ENCODE measurements at regions not wholly inside any gene's neighbourhood (a gene's known extent, or its start where the extent isn't known, plus 50 kb on each side); places are given as distances from the start of the nearest gene placed in this dataset.
A peak's percentile ranks its signal among the peaks of the same experiment; 100 is the strongest.

GRCh38 chr7:115635376-115635775 lies 395.2 kb downstream of the TFEC start:
- Histone ChIP-seq H3K9me3 (ENCODE audit: low read depth) (no peaks in the 10 kb centered on the region), H3K4me3 (no peak overlapping the region), H3K4me2 (ENCODE audit: unreplicated experiment) (peak overlapping the region; percentile 22), H3K9me2 (ENCODE audit: insufficient read depth) (no peaks in the 10 kb centered on the region), H3K79me2 (ENCODE audit: insufficient read depth) (no peaks in the 10 kb centered on the region), H3F3A (ENCODE audit: insufficient read depth) (peaks cover 11% of the 10 kb centered on the region; the same call in 1 of the 2 replicates), H3K36me3 (ENCODE audit: low read depth) (no peaks in the 10 kb centered on the region), H3K4me1 (ENCODE audit: insufficient read depth) (peaks cover 18% of the 10 kb centered on the region), H3K27ac (no peak overlapping the region), H2AFZ (peak overlapping the region; percentile 26), H3K27me3 (replicated peaks; ENCODE audit: insufficient read depth) (no peaks in the 10 kb centered on the region), H4K20me1 (ENCODE audit: insufficient read depth) (no peaks in the 10 kb centered on the region), H3K9ac (no peak overlapping the region)
- in situ Hi-C loops (cut with MboI) = no loop called here
- WGBS, 2 experiments (ENCODE audit: low coverage in 1 of 2, low lambda C conversion rate in 2 of 2, missing lambda C conversion rate in 2 of 2) = 20 to 28% methylated on average over 1 of the region's 1 CpG
- TF ChIP-seq EZH2phosphoT487 (IDR thresholded peaks at IDR 0.05; ENCODE audit: insufficient read depth, low read depth) (no peak), EZH2 (IDR thresholded peaks at IDR 0.05; ENCODE audit: insufficient read depth, poor library complexity, severe bottlenecking) (no peak)
- peak; percentile 33 for DNase-seq

GRCh38 chr7:115634633-115635032 lies 395.9 kb downstream of the TFEC start:
- Histone ChIP-seq H3K4me2 (ENCODE audit: unreplicated experiment) (peak overlapping the region; percentile 22), H3K4me3 (no peak overlapping the region), H3K79me2 (ENCODE audit: insufficient read depth) (no peaks in the 10 kb centered on the region), H3K27ac (no peak overlapping the region), H3K9me2 (ENCODE audit: insufficient read depth) (no peaks in the 10 kb centered on the region), H3K4me1 (ENCODE audit: insufficient read depth) (peaks cover 18% of the 10 kb centered on the region), H3K9ac (no peak overlapping the region), H3K9me3 (ENCODE audit: low read depth) (no peaks in the 10 kb centered on the region), H3F3A (ENCODE audit: insufficient read depth) (peaks cover 11% of the 10 kb centered on the region; the same call in 1 of the 2 replicates), H3K27me3 (replicated peaks; ENCODE audit: insufficient read depth) (no peaks in the 10 kb centered on the region), H3K36me3 (ENCODE audit: low read depth) (no peaks in the 10 kb centered on the region), H4K20me1 (ENCODE audit: insufficient read depth) (no peaks in the 10 kb centered on the region), H2AFZ (peak overlapping the region; percentile 56)
- WGBS, 2 experiments (ENCODE audit: low coverage in 1 of 2, low lambda C conversion rate in 2 of 2, missing lambda C conversion rate in 2 of 2) = 23 to 31% methylated on average over 4 of the region's 4 CpGs
- peak; percentile 13 for DNase-seq
- in situ Hi-C loops (cut with MboI) = no loop called here
- TF ChIP-seq EZH2 (IDR thresholded peaks at IDR 0.05; ENCODE audit: insufficient read depth, poor library complexity, severe bottlenecking) = no peak
- no peak for TF ChIP-seq EZH2phosphoT487 (IDR thresholded peaks at IDR 0.05; ENCODE audit: insufficient read depth, low read depth)

- Histone ChIP-seq H3K36me3 (ENCODE audit: low read depth) (no peaks in the 10 kb centered on the region), H3K9me2 (ENCODE audit: insufficient read depth) (no peaks in the 10 kb centered on the region), H3F3A (ENCODE audit: insufficient read depth) (peaks cover 11% of the 10 kb centered on the region; the same call in 1 of the 2 replicates), H3K4me2 (ENCODE audit: unreplicated experiment) (no peak overlapping the region), H3K9ac (no peak overlapping the region), H3K4me1 (ENCODE audit: insufficient read depth) (peaks cover 18% of the 10 kb centered on the region), H4K20me1 (ENCODE audit: insufficient read depth) (no peaks in the 10 kb centered on the region), H3K9me3 (ENCODE audit: low read depth) (no peaks in the 10 kb centered on the region), H3K27ac (no peak overlapping the region), H3K79me2 (ENCODE audit: insufficient read depth) (no peaks in the 10 kb centered on the region), H3K27me3 (replicated peaks; ENCODE audit: insufficient read depth) (no peaks in the 10 kb centered on the region), H2AFZ (no peak overlapping the region), H3K4me3 (no peak overlapping the region)
- in situ Hi-C loops (cut with MboI) = no loop called here
- no peak for DNase-seq
- 75 to 83% methylated on average over 5 of the region's 5 CpGs for WGBS, 2 experiments (ENCODE audit: low coverage in 1 of 2, low lambda C conversion rate in 2 of 2, missing lambda C conversion rate in 2 of 2)
- TF ChIP-seq EZH2 (IDR thresholded peaks at IDR 0.05; ENCODE audit: insufficient read depth, poor library complexity, severe bottlenecking) (no peak), EZH2phosphoT487 (IDR thresholded peaks at IDR 0.05; ENCODE audit: insufficient read depth, low read depth) (no peak)
Measured at GRCh38 chr7:115632636-115633035, 397.9 kb downstream of the TFEC start.

GRCh38 chr7:115631782-115632181 lies 398.8 kb downstream of the TFEC start:
- no peak overlapping the region for H2AFZ ChIP-seq
- no peaks in the 10 kb centered on the region for H4K20me1 ChIP-seq (ENCODE audit: insufficient read depth)
- TF ChIP-seq EZH2 (IDR thresholded peaks at IDR 0.05; ENCODE audit: insufficient read depth, poor library complexity, severe bottlenecking) (no peak), EZH2phosphoT487 (IDR thresholded peaks at IDR 0.05; ENCODE audit: insufficient read depth, low read depth) (no peak)
- H3K27me3 ChIP-seq (replicated peaks; ENCODE audit: insufficient read depth) = no peaks in the 10 kb centered on the region
- H3K9me2 ChIP-seq (ENCODE audit: insufficient read depth) = no peaks in the 10 kb centered on the region
- H3K4me2 ChIP-seq (ENCODE audit: unreplicated experiment) = no peak overlapping the region
- no peak overlapping the region for H3K27ac ChIP-seq
- peaks cover 18% of the 10 kb centered on the region for H3K4me1 ChIP-seq (ENCODE audit: insufficient read depth)
- in situ Hi-C loops (cut with MboI) = no loop called here
- DNase-seq = no peak
- no peaks in the 10 kb centered on the region for H3K36me3 ChIP-seq (ENCODE audit: low read depth)
- no peak overlapping the region for H3K4me3 ChIP-seq
- H3K79me2 ChIP-seq (ENCODE audit: insufficient read depth) = no peaks in the 10 kb centered on the region
- no peaks in the 10 kb centered on the region for H3K9me3 ChIP-seq (ENCODE audit: low read depth)
- no peak overlapping the region for H3K9ac ChIP-seq
- 67 to 70% methylated on average over 6 of the region's 6 CpGs for whole genome bisulfite sequencing, 2 experiments (ENCODE audit: low coverage in 1 of 2, low lambda C conversion rate in 2 of 2, missing lambda C conversion rate in 2 of 2)
- peaks cover 11% of the 10 kb centered on the region; the same call in 1 of the 2 replicates for H3F3A ChIP-seq (ENCODE audit: insufficient read depth)

GRCh38 chr7:115630049-115630448 lies 400.5 kb downstream of the TFEC start:
- no peaks in the 10 kb centered on the region for H3K9me2 ChIP-seq (ENCODE audit: insufficient read depth)
- H3K27ac ChIP-seq = no peak overlapping the region
- peaks cover 6% of the 10 kb centered on the region; the same call in 1 of the 2 replicates for H3F3A ChIP-seq (ENCODE audit: insufficient read depth)
- no peak for DNase-seq
- no peaks in the 10 kb centered on the region for H3K36me3 ChIP-seq (ENCODE audit: low read depth)
- no peak overlapping the region for H3K9ac ChIP-seq
- H3K4me2 ChIP-seq (ENCODE audit: unreplicated experiment) = no peak overlapping the region
- peaks cover 7% of the 10 kb centered on the region for H3K4me1 ChIP-seq (ENCODE audit: insufficient read depth)
- no peaks in the 10 kb centered on the region for H3K9me3 ChIP-seq (ENCODE audit: low read depth)
- 87% methylated on average over 4 of the region's 4 CpGs for WGBS, 2 experiments (ENCODE audit: low coverage in 1 of 2, low lambda C conversion rate in 2 of 2, missing lambda C conversion rate in 2 of 2)
- TF ChIP-seq EZH2 (IDR thresholded peaks at IDR 0.05; ENCODE audit: insufficient read depth, poor library complexity, severe bottlenecking) (no peak), EZH2phosphoT487 (IDR thresholded peaks at IDR 0.05; ENCODE audit: insufficient read depth, low read depth) (no peak)
- H3K79me2 ChIP-seq (ENCODE audit: insufficient read depth) = no peaks in the 10 kb centered on the region
- H4K20me1 ChIP-seq (ENCODE audit: insufficient read depth) = no peaks in the 10 kb centered on the region
- H3K27me3 ChIP-seq (replicated peaks; ENCODE audit: insufficient read depth) = no peaks in the 10 kb centered on the region
- no peak overlapping the region for H2AFZ ChIP-seq
- in situ Hi-C loops (cut with MboI) = no loop called here
- no peak overlapping the region for H3K4me3 ChIP-seq

Data from GM23248 (cell line).